Occipital lobe (tissue), 1 donor: ENCODE measurements at regions not wholly inside any gene's neighbourhood (a gene's known extent, or its start where the extent isn't known, plus 50 kb on each side); places are given as distances from the start of the nearest gene placed in this dataset.
"Not testable (repeated sequence)": the region's sequence is repeated elsewhere in the genome, so short reads cannot be mapped to it uniquely, and the experiment has no call there.

ENCODE experiments used
- DNase-seq: peaks from one replicate; lab custom pipeline; 2025; lab: John Stamatoyannopoulos, UW

GRCh38 chr6:85017352-85017751 lies 253.0 kb upstream of the TBX18 start:
- DNase-seq: no peak

- no peak for DNase-seq
These were observed 252.3 kb upstream of the TBX18 start for GRCh38 chr6:85016726-85017125.

- DNase-seq: no peak
These were observed 251.1 kb upstream of the TBX18 start for GRCh38 chr6:85015396-85015990.

- DNase-seq: no peak
These were observed 246.5 kb upstream of the TBX18 start for GRCh38 chr6:85010865-85011264.

- DNase-seq: no peak
These were observed 244.1 kb upstream of the TBX18 start for GRCh38 chr6:85008296-85009009.

GRCh38 chr6:85006362-85006761 lies 242.0 kb upstream of the TBX18 start:
- DNase-seq: no peak

- no peak for DNase-seq
These were observed 241.1 kb upstream of the TBX18 start for GRCh38 chr6:85005494-85005893.

GRCh38 chr6:85004361-85004995 lies 240.1 kb upstream of the TBX18 start:
- DNase-seq: no peak

- DNase-seq: no peak
These were observed 238.4 kb upstream of the TBX18 start for GRCh38 chr6:85002847-85003246.

GRCh38 chr6:85000001-85000400 lies 235.6 kb upstream of the TBX18 start:
- no peak for DNase-seq

- DNase-seq: no peak
These were observed 233.8 kb upstream of the TBX18 start for GRCh38 chr6:84998223-84998622.

- DNase-seq: not testable (repeated sequence)
These were observed 224.4 kb upstream of the TBX18 start for GRCh38 chr6:84988766-84989165.

GRCh38 chr6:84985490-84985889 lies 221.1 kb upstream of the TBX18 start:
- DNase-seq: not testable (repeated sequence)

- DNase-seq: no peak
These were observed 215.1 kb upstream of the TBX18 start for GRCh38 chr6:84979541-84979940.

GRCh38 chr6:84977363-84977705 lies 212.9 kb upstream of the TBX18 start:
- DNase-seq: no peak

- DNase-seq: no peak
These were observed 212.3 kb upstream of the TBX18 start for GRCh38 chr6:84976526-84977362.

- no peak for DNase-seq
These were observed 210.9 kb upstream of the TBX18 start for GRCh38 chr6:84975316-84975715.

- no peak for DNase-seq
These were observed 209.2 kb upstream of the TBX18 start for GRCh38 chr6:84973606-84974005.

- DNase-seq: no peak
These were observed 203.6 kb upstream of the TBX18 start for GRCh38 chr6:84967965-84968364.

GRCh38 chr6:84967389-84967788 lies 203.0 kb upstream of the TBX18 start:
- no peak for DNase-seq

- no peak for DNase-seq
These were observed 188.8 kb upstream of the TBX18 start for GRCh38 chr6:84953111-84953755.

GRCh38 chr6:84944926-84945325 lies 180.5 kb upstream of the TBX18 start:
- DNase-seq: not testable (repeated sequence)
